ENCODE measurements at regions not wholly inside any gene's neighbourhood (a gene's known extent, or its start where the extent isn't known, plus 50 kb on each side); places are given as distances from the start of the nearest gene placed in this dataset.

DNA sequence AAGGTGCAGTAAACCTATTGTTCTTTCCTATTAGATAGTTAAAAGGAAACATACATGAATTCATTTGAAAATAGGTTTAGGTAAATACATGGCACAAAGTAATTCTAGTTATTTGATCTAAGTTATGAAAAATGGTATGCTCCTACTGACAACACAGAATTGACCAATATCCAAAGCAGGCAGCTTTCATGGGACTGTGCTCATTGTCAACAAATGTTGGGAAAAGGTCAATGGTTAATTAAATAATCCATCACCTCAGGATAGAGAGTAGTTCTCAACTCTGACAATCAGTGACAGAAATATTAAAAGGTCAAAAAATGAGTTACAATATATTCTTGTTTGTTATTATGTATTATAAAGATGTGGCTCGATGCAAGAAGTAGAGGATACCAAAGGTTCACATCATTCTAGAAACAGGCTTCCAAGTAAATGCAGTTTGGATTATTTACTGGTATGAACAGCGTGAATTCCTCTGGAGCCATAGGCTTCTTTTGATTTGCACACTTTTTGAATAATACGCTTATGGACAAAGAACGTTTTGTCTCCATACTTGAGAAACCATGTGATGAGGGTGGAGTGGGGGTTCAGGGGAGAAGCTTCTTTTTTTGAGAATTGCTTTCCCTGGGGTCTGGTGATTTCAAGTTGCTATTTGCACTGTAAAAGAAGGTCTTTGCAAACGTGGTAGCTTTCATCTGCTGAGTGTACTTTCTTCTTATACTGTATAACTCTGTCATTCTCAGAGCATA lies 422.0 kb upstream of the ZEB2 start:
- H3K27ac ChIP-seq (ENCODE audit: low read depth, low read length), result peak overlapping the region; percentile 97

DNA sequence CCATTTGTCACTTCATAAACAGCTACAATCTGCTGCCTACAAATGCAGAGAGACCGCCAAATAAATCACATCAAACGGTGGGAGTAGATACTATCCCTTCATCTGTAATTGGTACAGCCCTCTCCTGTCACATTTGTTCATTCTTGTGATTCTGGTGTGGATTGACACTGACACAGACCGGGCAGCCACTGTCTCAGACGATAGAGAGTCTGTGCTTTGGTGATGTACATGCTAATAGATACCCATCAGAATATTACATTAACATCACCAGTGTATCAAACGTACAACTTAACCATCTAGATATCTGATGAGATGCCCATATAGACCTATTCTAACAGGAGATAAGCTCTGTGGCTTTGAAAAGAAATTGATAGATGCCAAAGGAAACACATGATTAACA lies 419.7 kb upstream of the ZEB2 start:
- peaks cover 60% of the 10 kb centered on the region for H3K4me1 ChIP-seq (ENCODE audit: control insufficient read depth, insufficient read depth, low read length, unreplicated experiment)
- no peaks in the 10 kb centered on the region for H3K79me2 ChIP-seq (ENCODE audit: control insufficient read depth, insufficient read depth, low read length, unreplicated experiment)
- peak overlapping the region; percentile 71 for H2AFZ ChIP-seq (ENCODE audit: low read length, unreplicated experiment)
- no peak overlapping the region for H3K4me3 ChIP-seq (ENCODE audit: low read depth, low read length)
- no peaks in the 10 kb centered on the region for H3K27me3 ChIP-seq (ENCODE audit: insufficient read depth, low read length)
- peak overlapping the region; percentile 94 for H3K27ac ChIP-seq (ENCODE audit: low read depth, low read length)
- H3K36me3 ChIP-seq (ENCODE audit: insufficient read depth, low read length), result no peaks in the 10 kb centered on the region

More for the DNA sequence above, 422.0 kb upstream of the ZEB2 start:
- H3K4me1 ChIP-seq (ENCODE audit: control insufficient read depth, insufficient read depth, low read length, unreplicated experiment), result peaks cover 71% of the 10 kb centered on the region
- H2AFZ ChIP-seq (ENCODE audit: low read length, unreplicated experiment), result peak overlapping the region; percentile 57
- no peaks in the 10 kb centered on the region for H3K79me2 ChIP-seq (ENCODE audit: control insufficient read depth, insufficient read depth, low read length, unreplicated experiment)
- H3K36me3 ChIP-seq (ENCODE audit: insufficient read depth, low read length), result no peaks in the 10 kb centered on the region
- no peaks in the 10 kb centered on the region for H3K27me3 ChIP-seq (ENCODE audit: insufficient read depth, low read length)
- no peak overlapping the region for H3K4me3 ChIP-seq (ENCODE audit: low read depth, low read length)

DNA sequence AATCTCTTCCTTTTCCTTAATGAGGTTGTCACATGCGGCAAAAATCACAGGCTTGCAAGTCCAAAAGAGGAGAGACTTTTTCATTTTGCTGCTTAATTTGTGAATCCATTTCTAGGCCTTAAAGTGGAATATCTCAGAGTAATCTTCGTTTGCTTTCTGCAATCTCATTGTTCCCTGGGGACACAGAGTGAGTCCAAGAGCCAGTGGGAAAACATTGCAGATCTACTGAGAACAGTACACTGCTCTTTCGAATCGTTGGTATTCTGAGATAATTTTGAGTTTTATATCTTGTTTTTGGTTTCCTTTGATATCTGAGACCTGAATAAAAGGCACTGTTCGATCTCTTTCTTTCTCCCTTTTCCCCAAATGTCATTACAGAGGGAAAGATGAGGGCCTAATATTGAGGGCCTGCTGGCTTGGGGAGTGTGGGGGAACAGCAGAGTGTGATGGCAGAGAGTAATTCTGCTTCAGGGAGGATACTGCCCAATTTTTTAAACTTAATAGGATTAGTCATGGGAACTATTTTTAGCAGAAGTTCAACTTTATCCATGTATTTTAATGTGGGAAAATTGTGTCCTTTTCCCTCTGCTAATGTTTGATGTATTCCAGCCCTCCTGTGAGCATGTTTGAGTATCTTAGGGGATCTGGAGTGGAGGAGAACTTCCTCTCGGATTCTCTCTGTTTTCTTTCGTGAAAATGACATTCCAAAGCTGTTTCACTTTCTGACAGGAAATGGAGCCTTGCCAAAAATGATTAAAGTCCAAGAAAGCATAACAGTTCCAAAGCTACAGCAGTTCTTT lies 418.2 kb upstream of the ZEB2 start:
- Histone ChIP-seq H2AFZ (ENCODE audit: low read length, unreplicated experiment) (peak overlapping the region; percentile 71), H3K79me2 (ENCODE audit: control insufficient read depth, insufficient read depth, low read length, unreplicated experiment) (no peaks in the 10 kb centered on the region), H3K27me3 (ENCODE audit: insufficient read depth, low read length) (no peaks in the 10 kb centered on the region), H3K36me3 (ENCODE audit: insufficient read depth, low read length) (no peaks in the 10 kb centered on the region), H3K4me1 (ENCODE audit: control insufficient read depth, insufficient read depth, low read length, unreplicated experiment) (peaks cover 51% of the 10 kb centered on the region), H3K4me3 (ENCODE audit: low read depth, low read length) (peak overlapping the region; percentile 54), H3K27ac (ENCODE audit: low read depth, low read length) (peak overlapping the region; percentile 94)

DNA sequence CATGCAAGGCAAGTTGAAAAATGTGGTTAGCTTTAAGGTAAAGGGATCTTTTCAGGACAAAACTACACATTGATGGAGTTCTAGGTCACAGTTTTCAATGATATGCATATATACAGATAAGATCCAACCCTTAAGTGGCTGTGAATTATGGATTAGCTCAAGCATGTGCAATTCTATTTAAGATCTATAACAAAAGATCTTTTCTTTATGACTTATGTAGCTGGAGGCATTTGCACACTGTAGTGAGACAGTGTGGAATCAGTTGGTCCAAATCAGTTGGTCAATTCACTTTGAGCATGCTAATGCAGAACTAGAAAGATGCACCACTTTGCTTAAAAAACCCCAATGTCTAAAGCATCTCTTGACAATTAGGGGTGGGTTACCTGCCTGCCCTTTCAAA lies 417.1 kb upstream of the ZEB2 start:
- no peak overlapping the region for H3K4me3 ChIP-seq (ENCODE audit: low read depth, low read length)

DNA sequence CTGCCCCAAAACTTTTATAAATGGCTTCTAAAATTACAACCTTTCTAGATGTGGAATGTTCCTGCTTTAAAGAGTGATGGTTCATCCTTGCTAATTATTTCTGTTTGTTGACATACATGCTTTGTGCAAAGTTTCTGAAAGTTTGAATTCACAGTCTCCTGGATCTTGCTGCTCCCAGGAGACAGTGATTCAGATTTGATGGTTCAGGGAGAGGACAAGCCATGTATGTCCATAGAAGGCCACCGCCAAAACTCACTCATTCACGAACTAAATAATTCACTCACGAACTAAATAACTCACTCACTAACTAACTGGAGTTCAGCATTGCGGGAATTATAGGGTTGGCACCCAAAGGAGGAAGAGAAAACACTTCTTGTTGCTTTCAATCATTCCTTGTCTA lies 416.5 kb upstream of the ZEB2 start:
- Histone ChIP-seq H2AFZ (ENCODE audit: low read length, unreplicated experiment) (no peak overlapping the region), H3K4me1 (ENCODE audit: control insufficient read depth, insufficient read depth, low read length, unreplicated experiment) (peaks cover 35% of the 10 kb centered on the region), H3K27ac (ENCODE audit: low read depth, low read length) (no peak overlapping the region)

More for the DNA sequence above, 417.1 kb upstream of the ZEB2 start:
- Histone ChIP-seq H3K36me3 (ENCODE audit: insufficient read depth, low read length) (no peaks in the 10 kb centered on the region), H3K27me3 (ENCODE audit: insufficient read depth, low read length) (no peaks in the 10 kb centered on the region), H3K27ac (ENCODE audit: low read depth, low read length) (no peak overlapping the region), H3K4me1 (ENCODE audit: control insufficient read depth, insufficient read depth, low read length, unreplicated experiment) (peaks cover 41% of the 10 kb centered on the region), H2AFZ (ENCODE audit: low read length, unreplicated experiment) (no peak overlapping the region), H3K79me2 (ENCODE audit: control insufficient read depth, insufficient read depth, low read length, unreplicated experiment) (no peaks in the 10 kb centered on the region)

DNA sequence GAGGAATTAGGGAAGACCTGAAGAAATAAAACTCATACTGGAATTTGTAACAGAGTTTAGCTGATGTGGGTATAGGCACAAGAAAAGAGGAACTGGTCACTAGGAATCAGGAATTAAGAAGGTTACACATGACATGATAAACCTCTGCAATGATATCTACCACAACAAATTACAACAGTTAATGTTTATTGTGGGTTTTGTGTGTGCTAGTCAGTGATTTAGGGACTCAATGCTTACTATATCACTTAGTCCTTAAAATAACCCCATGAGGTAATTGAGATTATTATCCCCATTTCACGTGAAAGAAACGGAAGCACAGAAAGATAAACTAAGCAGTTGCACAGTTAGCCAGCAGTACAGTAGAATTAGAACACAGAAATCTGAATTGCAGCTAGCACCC lies 415.8 kb upstream of the ZEB2 start:
- H3K27me3 ChIP-seq (ENCODE audit: insufficient read depth, low read length), result no peaks in the 10 kb centered on the region
- no peak overlapping the region for H2AFZ ChIP-seq (ENCODE audit: low read length, unreplicated experiment)
- H3K36me3 ChIP-seq (ENCODE audit: insufficient read depth, low read length), result no peaks in the 10 kb centered on the region
- no peak overlapping the region for H3K27ac ChIP-seq (ENCODE audit: low read depth, low read length)
- no peak overlapping the region for H3K4me3 ChIP-seq (ENCODE audit: low read depth, low read length)
- H3K79me2 ChIP-seq (ENCODE audit: control insufficient read depth, insufficient read depth, low read length, unreplicated experiment), result no peaks in the 10 kb centered on the region
- peaks cover 35% of the 10 kb centered on the region for H3K4me1 ChIP-seq (ENCODE audit: control insufficient read depth, insufficient read depth, low read length, unreplicated experiment)

More for the DNA sequence above, 416.5 kb upstream of the ZEB2 start:
- H3K4me3 ChIP-seq (ENCODE audit: low read depth, low read length), result no peak overlapping the region
- H3K27me3 ChIP-seq (ENCODE audit: insufficient read depth, low read length), result no peaks in the 10 kb centered on the region
- H3K36me3 ChIP-seq (ENCODE audit: insufficient read depth, low read length), result no peaks in the 10 kb centered on the region
- no peaks in the 10 kb centered on the region for H3K79me2 ChIP-seq (ENCODE audit: control insufficient read depth, insufficient read depth, low read length, unreplicated experiment)

DNA sequence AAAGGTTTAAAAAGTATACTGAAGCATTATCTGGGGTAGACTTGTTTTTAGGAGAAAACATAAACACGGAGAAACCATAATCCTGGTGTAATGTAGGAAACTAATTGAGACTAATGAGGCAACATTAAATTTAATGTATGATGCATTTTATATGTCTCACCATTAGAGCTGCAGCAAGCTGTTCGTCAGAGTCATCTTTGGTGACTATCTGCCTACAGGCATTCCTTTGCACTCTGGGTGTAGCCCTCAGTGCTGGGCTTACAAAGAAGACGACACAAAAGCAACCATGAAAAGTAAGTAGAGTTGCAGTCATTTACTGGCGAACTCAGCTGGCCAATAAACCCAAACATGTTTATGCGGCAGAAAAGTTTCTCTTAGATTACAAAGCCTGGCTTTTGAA lies 415.3 kb upstream of the ZEB2 start:
- Histone ChIP-seq H3K27me3 (ENCODE audit: insufficient read depth, low read length) (no peaks in the 10 kb centered on the region), H3K36me3 (ENCODE audit: insufficient read depth, low read length) (no peaks in the 10 kb centered on the region), H2AFZ (ENCODE audit: low read length, unreplicated experiment) (no peak overlapping the region), H3K27ac (ENCODE audit: low read depth, low read length) (no peak overlapping the region), H3K79me2 (ENCODE audit: control insufficient read depth, insufficient read depth, low read length, unreplicated experiment) (no peaks in the 10 kb centered on the region), H3K4me3 (ENCODE audit: low read depth, low read length) (no peak overlapping the region), H3K4me1 (ENCODE audit: control insufficient read depth, insufficient read depth, low read length, unreplicated experiment) (peaks cover 35% of the 10 kb centered on the region)

DNA sequence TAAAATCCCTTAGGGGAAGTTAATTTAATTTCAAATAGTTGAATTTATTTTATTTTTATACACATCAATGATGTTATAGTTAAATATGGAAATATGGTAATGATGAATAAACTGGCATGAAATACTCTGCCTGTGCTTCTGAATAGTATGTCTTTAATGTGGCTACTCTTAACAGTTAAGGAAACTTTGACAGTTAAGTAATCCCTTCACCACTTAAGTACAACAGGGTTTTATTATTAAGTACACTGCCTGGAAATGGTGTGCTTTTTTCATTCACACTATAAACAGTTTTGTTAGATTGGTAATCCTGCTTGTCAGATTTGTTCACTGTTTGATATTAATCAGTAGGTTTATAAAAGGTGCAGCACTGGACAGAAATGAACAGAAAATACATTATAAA lies 412.0 kb upstream of the ZEB2 start:
- no peak overlapping the region for H2AFZ ChIP-seq (ENCODE audit: low read length, unreplicated experiment)
- H3K4me3 ChIP-seq (ENCODE audit: low read depth, low read length), result no peak overlapping the region
- H3K27ac ChIP-seq (ENCODE audit: low read depth, low read length), result no peak overlapping the region
- H3K4me1 ChIP-seq (ENCODE audit: control insufficient read depth, insufficient read depth, low read length, unreplicated experiment), result peaks cover 7% of the 10 kb centered on the region
- H3K36me3 ChIP-seq (ENCODE audit: insufficient read depth, low read length), result 0 out of 2 replicates have a peak, but pooled peaks cover 4% of the 10 kb centered on the region
- H3K79me2 ChIP-seq (ENCODE audit: control insufficient read depth, insufficient read depth, low read length, unreplicated experiment), result no peaks in the 10 kb centered on the region
- H3K27me3 ChIP-seq (ENCODE audit: insufficient read depth, low read length), result no peaks in the 10 kb centered on the region

DNA sequence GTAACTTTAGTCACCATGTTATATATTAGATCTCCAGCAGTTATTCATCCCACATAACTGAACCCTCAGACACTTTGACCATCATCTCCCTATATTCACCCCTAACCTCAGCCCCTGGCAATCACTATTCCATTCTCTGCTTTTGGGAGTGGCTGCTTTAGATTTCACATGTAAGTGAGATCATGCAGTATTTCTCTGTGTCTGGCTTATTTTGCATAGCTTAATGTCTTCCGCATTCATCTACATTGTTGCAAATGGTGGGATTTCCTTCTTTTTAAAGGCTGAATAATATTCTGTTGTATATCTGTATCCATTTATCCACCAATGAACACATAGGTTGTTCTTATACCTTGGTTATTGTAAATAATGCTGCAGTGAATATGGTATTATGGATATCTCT lies 411.6 kb upstream of the ZEB2 start:
- Histone ChIP-seq H2AFZ (ENCODE audit: low read length, unreplicated experiment) (no peak overlapping the region), H3K27me3 (ENCODE audit: insufficient read depth, low read length) (no peaks in the 10 kb centered on the region), H3K27ac (ENCODE audit: low read depth, low read length) (no peak overlapping the region), H3K79me2 (ENCODE audit: control insufficient read depth, insufficient read depth, low read length, unreplicated experiment) (no peaks in the 10 kb centered on the region), H3K4me3 (ENCODE audit: low read depth, low read length) (no peak overlapping the region), H3K4me1 (ENCODE audit: control insufficient read depth, insufficient read depth, low read length, unreplicated experiment) (peaks cover 2% of the 10 kb centered on the region), H3K36me3 (ENCODE audit: insufficient read depth, low read length) (0 out of 2 replicates have a peak, but pooled peaks cover 4% of the 10 kb centered on the region)

DNA sequence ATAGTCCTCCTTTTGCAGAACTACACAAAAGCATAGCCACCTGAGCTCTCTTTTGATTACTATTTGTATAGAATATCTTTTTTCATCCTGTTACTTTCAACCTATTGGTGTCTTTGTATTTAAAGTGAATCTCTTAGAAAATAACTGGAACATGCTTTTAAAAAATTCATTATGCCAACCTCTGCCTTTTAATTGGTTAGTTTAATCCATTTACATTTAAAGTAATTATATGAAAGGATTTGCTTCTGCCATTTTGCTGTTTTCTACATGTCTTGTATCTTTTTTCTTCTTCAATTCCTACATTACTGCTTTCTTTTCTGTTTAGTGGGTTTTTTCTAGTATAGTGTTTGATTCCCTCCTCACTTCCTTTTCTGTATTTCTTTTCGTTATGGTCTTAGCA lies 407.5 kb upstream of the ZEB2 start:
- no peaks in the 10 kb centered on the region for H3K79me2 ChIP-seq (ENCODE audit: control insufficient read depth, insufficient read depth, low read length, unreplicated experiment)
- no peak overlapping the region for H2AFZ ChIP-seq (ENCODE audit: low read length, unreplicated experiment)
- no peak overlapping the region for H3K27ac ChIP-seq (ENCODE audit: low read depth, low read length)
- H3K36me3 ChIP-seq (ENCODE audit: insufficient read depth, low read length), result 0 out of 2 replicates have a peak, but pooled peaks cover 4% of the 10 kb centered on the region
- H3K27me3 ChIP-seq (ENCODE audit: insufficient read depth, low read length), result no peaks in the 10 kb centered on the region
- no peak overlapping the region for H3K4me3 ChIP-seq (ENCODE audit: low read depth, low read length)
- H3K4me1 ChIP-seq (ENCODE audit: control insufficient read depth, insufficient read depth, low read length, unreplicated experiment), result no peaks in the 10 kb centered on the region

DNA sequence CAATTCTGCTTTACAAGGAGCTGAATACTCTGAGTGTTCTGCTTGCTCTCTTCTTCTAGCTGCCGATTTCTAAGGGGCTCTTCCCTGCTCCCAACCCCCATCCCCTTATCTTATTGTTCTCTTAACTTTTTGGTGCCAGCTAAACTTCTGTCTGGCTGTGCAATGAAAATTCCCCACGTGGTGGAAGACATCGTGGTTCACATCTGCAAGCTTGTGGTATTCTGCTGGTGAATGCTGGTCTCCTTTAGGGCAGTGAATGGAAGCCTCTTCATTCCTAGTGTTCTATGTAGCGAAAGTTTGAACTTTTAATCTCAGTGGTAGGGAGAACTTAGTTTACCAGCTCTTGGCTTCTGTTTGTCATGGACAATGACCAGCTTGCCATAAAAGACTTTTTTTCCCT lies 406.0 kb upstream of the ZEB2 start:
- Histone ChIP-seq H2AFZ (ENCODE audit: low read length, unreplicated experiment) (no peak overlapping the region), H3K27ac (ENCODE audit: low read depth, low read length) (no peak overlapping the region), H3K4me3 (ENCODE audit: low read depth, low read length) (no peak overlapping the region), H3K79me2 (ENCODE audit: control insufficient read depth, insufficient read depth, low read length, unreplicated experiment) (no peaks in the 10 kb centered on the region), H3K36me3 (ENCODE audit: insufficient read depth, low read length) (0 out of 2 replicates have a peak, but pooled peaks cover 4% of the 10 kb centered on the region), H3K4me1 (ENCODE audit: control insufficient read depth, insufficient read depth, low read length, unreplicated experiment) (no peaks in the 10 kb centered on the region), H3K27me3 (ENCODE audit: insufficient read depth, low read length) (no peaks in the 10 kb centered on the region)
